ENCODE measurements at regions not wholly inside any gene's neighbourhood (a gene's known extent, or its start where the extent isn't known, plus 50 kb on each side); places are given as distances from the start of the nearest gene placed in this dataset.

GRCh38 chr19:31641591-31641990, 292.4 kb upstream of the TSHZ3 start:
- H2AFZ ChIP-seq (ENCODE audit: low read length) = no peak overlapping the region
- DNase-seq (ENCODE audit: low read depth in 1 of 2, low spot score in 2 of 2) = no peak
- no peak overlapping the region for H2BK12ac ChIP-seq (ENCODE audit: low read depth, low read length)
- H3K4me2 ChIP-seq (ENCODE audit: insufficient read depth in 1 of 2, low read depth in 2 of 2, low read length in 2 of 2) = no peak overlapping the region
- 100% methylated on average over 2 of the region's 2 CpGs; no CpG with 5 or more reads in 1 of the 2 experiments for WGBS, 2 experiments (ENCODE audit: extremely low coverage in 1 of 2, insufficient coverage in 1 of 2, insufficient read length in 1 of 2, insufficient replicate concordance in 2 of 2, low coverage in 1 of 2, low lambda C conversion rate in 2 of 2, missing lambda C conversion rate in 1 of 2)
- H2AK5ac ChIP-seq (ENCODE audit: low read depth, low read length) = no peak overlapping the region
- POLR2A ChIA-PET (ENCODE audit: partially characterized antibody) = interaction anchor here (1.3 kb wide), 1 partner anchor 17 kb away, joined by 3 read pairs; no protein-coding TSS in a partner anchor
- H3K9ac ChIP-seq (replicated peaks in 1 of 4; ENCODE audit: extremely low read depth in 1 of 4, low read depth in 3 of 4, low read length in 3 of 4) = no peak overlapping the region
- H3K27ac ChIP-seq (ENCODE audit: low read depth, low read length) = no peak overlapping the region
- H3K9me3 ChIP-seq (ENCODE audit: insufficient read depth in 2 of 2, low read depth in 1 of 2, low read length in 1 of 2) = no peaks in the 10 kb centered on the region
- no peak overlapping the region for H3K18ac ChIP-seq (ENCODE audit: extremely low read depth, low read length)
- H4K5ac ChIP-seq (ENCODE audit: insufficient read length, low read depth, low read length) = no peak overlapping the region
- H3K27me3 ChIP-seq (replicated peaks in 1 of 4; ENCODE audit: control insufficient read depth in 3 of 4, extremely low read depth in 1 of 4, insufficient read depth in 3 of 4, low read length in 3 of 4) = no peaks in the 10 kb centered on the region
- no peak overlapping the region for H3K4ac ChIP-seq (replicated peaks; ENCODE audit: insufficient read length, low read depth, low read length)
- FAIRE-seq = no peak
- H2BK5ac ChIP-seq (ENCODE audit: low read depth, low read length) = no peak overlapping the region
- H3K79me2 ChIP-seq (ENCODE audit: control insufficient read depth in 1 of 2, insufficient read depth in 2 of 2, low read length in 2 of 2) = no peaks in the 10 kb centered on the region
- no peaks in the 10 kb centered on the region for H3K79me1 ChIP-seq (ENCODE audit: low read depth, low read length)
- H3K14ac ChIP-seq (ENCODE audit: insufficient read length) = no peak overlapping the region
- H4K91ac ChIP-seq (replicated peaks; ENCODE audit: insufficient read length, low read length) = no peak overlapping the region
- no peak overlapping the region for H4K8ac ChIP-seq (ENCODE audit: extremely low read depth, insufficient read depth, low read length)
- no peak overlapping the region for H3K23ac ChIP-seq (ENCODE audit: insufficient read length)
- H3K36me3 ChIP-seq (ENCODE audit: control insufficient read depth in 2 of 4, insufficient read depth in 4 of 4, low read length in 3 of 4) = no peaks in the 10 kb centered on the region
- no peak overlapping the region for H2BK15ac ChIP-seq (ENCODE audit: low read length)
- no peak overlapping the region for H3K4me3 ChIP-seq (ENCODE audit: extremely low read depth in 1 of 4, insufficient read depth in 2 of 4, low read depth in 3 of 4, low read length in 4 of 4)
- H2BK20ac ChIP-seq (ENCODE audit: low read length) = no peak overlapping the region
- no peak overlapping the region for H2BK120ac ChIP-seq (replicated peaks; ENCODE audit: low read depth, low read length)
- CTCF ChIA-PET (ENCODE audit: partially characterized antibody) = interaction anchor here (0.6 to 1.0 kb wide), 2 partner anchors 22 to 25 kb away, joined by 3 read pairs; no protein-coding TSS in a partner anchor
- H4K20me1 ChIP-seq (replicated peaks in 1 of 2; ENCODE audit: control insufficient read depth in 1 of 2, insufficient read depth in 2 of 2, low read length in 2 of 2) = no peaks in the 10 kb centered on the region
- no peaks in the 10 kb centered on the region for H3K23me2 ChIP-seq (ENCODE audit: low read depth, low read length)
- no peak for TF ChIP-seq RFX5 (IDR thresholded peaks at IDR 0.05; ENCODE audit: borderline replicate concordance, low read depth, low read length)
- TF ChIP-seq EGR1 (IDR thresholded peaks at IDR 0.05; ENCODE audit: borderline replicate concordance, low read depth, low read length) = no peak
- no peak for TF ChIP-seq TBP (IDR thresholded peaks at IDR 0.05; ENCODE audit: low read depth, low read length)
- no peak for TF ChIP-seq PHF8 (conservative IDR thresholded peaks at IDR 0.05; ENCODE audit: low read depth, low read length)
- TF ChIP-seq HDAC2 (IDR thresholded peaks at IDR 0.05; ENCODE audit: borderline replicate concordance in 1 of 2, low read depth in 2 of 2, low read length in 2 of 2) = no peak
- no peak for TF ChIP-seq ZNF274 (IDR thresholded peaks at IDR 0.05; ENCODE audit: borderline replicate concordance, extremely low read depth, low read length)
- no peak overlapping the region for H3K56ac ChIP-seq (replicated peaks; ENCODE audit: insufficient read length, low read depth, low read length)
- H3K4me1 ChIP-seq (replicated peaks in 1 of 4; ENCODE audit: control insufficient read depth in 3 of 4, insufficient read depth in 4 of 4, low read length in 3 of 4) = no peaks in the 10 kb centered on the region
